ENCODE measurements at regions not wholly inside any gene's neighbourhood (a gene's known extent, or its start where the extent isn't known, plus 50 kb on each side); places are given as distances from the start of the nearest gene placed in this dataset.

- TF ChIP-seq ZNF318 (IDR thresholded peaks at IDR 0.05; ENCODE audit: borderline replicate concordance in 1 of 2, low read depth in 1 of 2) (no peak), KDM4B (IDR thresholded peaks at IDR 0.05; ENCODE audit: borderline replicate concordance in 2 of 2, low read depth in 1 of 2) (no peak)
- Histone ChIP-seq H3K36me3 (ENCODE audit: control insufficient read depth, insufficient read depth, low read length) (no peaks in the 10 kb centered on the region), H3K4me2 (ENCODE audit: insufficient read depth, low read length) (no peak overlapping the region), H3K27me3 (ENCODE audit: control insufficient read depth in 2 of 2, insufficient read depth in 2 of 2, low read length in 2 of 2) (no peaks in the 10 kb centered on the region), H3K79me2 (ENCODE audit: control insufficient read depth, insufficient read depth, low read length) (no peaks in the 10 kb centered on the region), H2AFZ (ENCODE audit: low read depth, low read length) (no peak overlapping the region), H3K4me3 (no peak overlapping the region), H3K9me1 (ENCODE audit: control insufficient read depth, insufficient read depth, low read length) (no peaks in the 10 kb centered on the region), H3K9me3 (replicated peaks; ENCODE audit: control insufficient read depth, insufficient read depth, low read depth, low read length) (no peaks in the 10 kb centered on the region), H4K20me1 (replicated peaks; ENCODE audit: control insufficient read depth, insufficient read depth, low read length) (no peaks in the 10 kb centered on the region), H3K9ac (ENCODE audit: insufficient read depth in 1 of 2, low read depth in 2 of 2, low read length in 2 of 2) (no peak overlapping the region), H3K4me1 (replicated peaks in 1 of 2; ENCODE audit: control insufficient read depth in 2 of 2, insufficient read depth in 2 of 2, low read length in 2 of 2) (no peaks in the 10 kb centered on the region), H3K27ac (ENCODE audit: extremely low read depth, low read depth, low read length) (no peak overlapping the region)
- ATAC-seq (no peak), DNase-seq (ENCODE audit: extremely low read depth in 1 of 4, low spot score in 3 of 4) (no peak), FAIRE-seq (no peak)
- intact Hi-C loops (cut with micrococcal nuclease) = no loop called here
- in situ Hi-C loops (cut with MboI) = no loop called here
- ChIA-PET POLR2A (no interaction called here), CTCF (ENCODE audit: low intra/inter-chr PET ratio) (no interaction called here)
- 0% methylated on average over 1 of the region's 1 CpG for WGBS (ENCODE audit: insufficient coverage, low coverage, missing lambda C conversion rate)
- no TSS peak for BruUV-seq (replicated peaks)
Measured at GRCh38 chr5:147983742-147984141, 77.4 kb upstream of the C5orf46 start.

All from K562 (cell line).